DMS153 treated with DMSO at 0.1 percent for 48 hours (cell line): ENCODE measurements at regions not wholly inside any gene's neighbourhood (a gene's known extent, or its start where the extent isn't known, plus 50 kb on each side); places are given as distances from the start of the nearest gene placed in this dataset.
"Not testable (repeated sequence)": the region's sequence is repeated elsewhere in the genome, so short reads cannot be mapped to it uniquely, and the experiment has no call there.

Experiments
- DNase-seq: peaks from one replicate; lab custom pipeline; 2025; ENCODE audit not compliant: unreplicated experiment; lab: John Stamatoyannopoulos, UW

DNA sequence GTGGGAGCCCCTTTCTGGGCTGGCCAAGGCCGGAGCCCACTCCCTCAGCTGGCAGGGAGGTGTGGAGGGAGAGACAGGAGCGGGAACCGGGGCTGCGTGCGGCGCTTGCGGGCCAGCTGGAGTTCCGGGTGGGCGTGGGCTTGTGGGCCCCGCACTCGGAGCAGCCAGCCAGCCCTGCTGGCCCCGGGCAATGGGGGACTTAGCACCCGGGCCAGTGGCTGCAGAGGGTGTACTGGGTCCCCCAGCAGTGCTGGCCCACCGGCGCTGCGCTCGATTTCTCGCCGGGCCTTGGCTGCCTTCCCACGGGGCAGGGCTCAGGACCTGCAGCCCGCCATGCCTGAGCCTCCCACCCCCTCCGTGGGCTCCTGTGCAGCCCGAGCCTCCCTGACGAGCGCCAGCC lies 1082.5 kb downstream of the PCDH17 start:
- not testable (repeated sequence) for DNase-seq

DNA sequence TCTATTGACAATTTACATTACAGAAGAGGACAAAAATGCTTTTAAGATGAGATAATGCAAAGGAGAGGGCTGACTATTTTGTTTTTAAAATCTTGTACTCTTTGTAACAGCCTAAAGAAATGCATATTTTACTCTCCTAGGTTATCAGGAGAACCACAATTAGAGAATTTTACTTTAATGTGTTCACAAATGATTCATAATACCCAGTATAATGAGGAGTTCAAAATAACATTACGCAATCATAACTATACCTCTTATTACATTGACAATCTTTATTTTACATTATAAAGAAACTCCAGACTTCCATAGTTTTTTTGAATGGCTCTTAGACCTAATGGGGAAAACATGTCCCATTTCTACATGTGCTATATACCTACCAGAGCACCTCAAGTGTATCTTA lies 1089.7 kb downstream of the PCDH17 start:
- DNase-seq, result no peak

DNA sequence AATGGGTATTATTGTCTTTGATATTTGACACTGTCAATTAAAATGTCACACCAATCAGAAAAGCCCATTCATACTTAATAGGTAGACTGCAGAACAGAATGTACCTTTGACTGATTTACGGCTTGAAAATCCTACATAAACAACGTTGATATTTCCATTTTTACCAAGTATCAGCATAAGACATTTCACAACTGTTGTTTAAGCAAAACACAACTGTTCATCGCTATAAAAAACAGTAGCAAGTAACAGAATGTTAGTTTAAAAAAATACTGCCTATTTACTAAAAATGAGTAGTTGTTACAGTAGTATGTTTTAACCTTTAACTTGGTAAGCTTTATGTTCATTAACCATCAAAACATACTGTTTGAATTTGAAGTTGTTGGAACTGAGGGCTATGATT lies 1096.6 kb downstream of the PCDH17 start:
- no peak for DNase-seq

DNA sequence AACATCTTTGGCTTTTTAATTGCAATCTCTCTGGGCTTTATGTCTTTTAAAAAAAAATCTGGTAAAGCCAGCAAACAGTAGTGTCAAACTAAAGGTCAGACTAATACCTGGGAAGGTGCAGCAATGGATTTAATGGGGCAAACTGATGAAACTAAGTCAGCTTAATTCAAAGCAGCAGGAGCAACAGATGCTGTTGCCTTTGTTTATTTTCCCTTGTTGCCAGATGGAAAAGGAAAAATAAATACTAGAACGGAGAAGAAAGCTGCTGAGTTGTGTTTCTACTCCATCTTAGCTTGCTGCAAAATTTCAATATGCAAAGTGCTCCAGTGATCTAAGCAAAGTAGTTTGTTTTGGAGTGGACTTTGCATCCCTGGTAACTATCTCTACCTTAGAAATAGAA lies 1097.8 kb downstream of the PCDH17 start:
- DNase-seq, result no peak

DNA sequence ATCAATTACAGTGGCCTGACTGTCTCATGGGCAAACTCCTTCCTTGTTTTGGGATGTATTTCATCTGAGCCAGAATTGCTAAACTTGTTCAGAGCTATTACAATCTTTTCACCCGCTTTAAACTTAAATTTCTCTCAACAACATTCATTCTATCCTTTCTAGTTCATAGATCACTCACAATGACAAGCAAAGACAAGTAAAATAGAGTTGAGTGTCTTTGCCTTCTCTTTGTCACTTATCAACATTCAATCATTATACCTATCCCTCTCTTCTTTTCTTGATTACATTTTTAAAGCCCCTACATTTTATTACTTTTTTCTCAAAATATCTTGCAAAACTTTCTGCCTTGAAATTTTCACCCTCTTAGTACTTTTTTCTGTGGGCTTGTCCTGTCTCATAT lies 1113.1 kb downstream of the PCDH17 start:
- no peak for DNase-seq

DNA sequence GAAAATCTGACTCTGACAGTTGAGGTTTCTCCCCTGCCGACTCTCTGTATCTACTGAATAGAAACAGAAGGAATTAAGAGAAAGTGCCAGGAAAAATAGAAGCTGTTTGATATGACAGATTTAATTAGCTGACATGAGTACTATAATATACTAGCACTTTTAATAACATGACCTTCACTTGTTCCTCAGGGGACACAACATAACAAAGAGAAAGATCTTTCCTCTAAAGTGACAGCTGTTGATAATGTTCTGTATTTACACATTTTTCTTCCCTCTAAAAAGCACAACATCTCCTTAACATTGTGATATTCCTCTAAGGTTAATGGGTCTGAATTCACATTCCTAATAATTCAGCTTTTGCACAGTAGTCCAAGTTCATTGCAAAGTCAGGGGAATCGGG lies 1136.0 kb downstream of the PCDH17 start:
- no peak for DNase-seq

DNA sequence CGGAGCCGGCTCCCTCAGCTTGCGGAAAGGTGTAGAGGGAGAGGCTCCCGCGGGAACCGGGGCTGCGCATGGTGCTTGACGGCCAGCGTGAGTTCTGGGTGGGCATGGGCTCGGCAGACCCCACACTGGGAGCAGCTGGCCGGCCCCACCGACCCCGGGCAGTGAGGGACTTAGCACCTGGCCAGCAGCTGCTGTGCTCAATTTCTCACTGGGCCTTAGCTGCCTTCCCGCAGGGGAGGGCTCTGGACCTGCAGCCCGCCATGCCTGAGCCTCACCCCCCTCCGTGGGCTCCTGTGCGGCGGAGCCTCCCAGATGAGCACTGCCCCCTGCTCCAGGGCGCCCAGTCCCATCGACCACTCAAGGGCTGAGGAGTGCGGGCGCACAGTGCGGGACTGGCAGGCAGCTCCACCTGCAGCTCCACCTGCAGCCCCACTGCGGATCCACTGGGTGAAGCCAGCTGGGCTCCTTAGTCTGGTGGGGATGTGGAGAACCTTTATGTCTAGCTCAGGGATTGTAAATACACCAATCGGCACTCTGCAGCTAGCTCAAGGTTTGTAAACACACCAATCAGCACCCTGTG lies 1141.8 kb downstream of the PCDH17 start:
- DNase-seq, result no peak

DNA sequence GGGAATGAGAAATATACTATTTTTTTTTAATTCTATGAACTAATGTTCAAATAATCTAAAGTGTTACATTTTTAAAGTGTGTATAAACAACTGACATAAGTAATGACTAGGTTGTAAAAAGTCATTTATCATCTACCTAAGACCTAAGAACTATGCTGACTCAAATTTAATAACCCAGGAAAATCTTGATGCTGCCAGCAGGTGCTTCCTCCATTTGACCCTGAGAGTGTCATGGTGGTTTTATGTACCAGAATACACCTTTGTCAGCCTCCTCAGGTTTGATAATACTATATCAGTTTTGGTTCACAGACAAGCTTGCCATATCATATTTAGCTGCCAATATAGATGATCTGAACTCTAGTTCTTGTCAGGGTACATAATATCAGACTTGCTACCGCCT lies 1151.2 kb downstream of the PCDH17 start:
- no peak for DNase-seq

DNA sequence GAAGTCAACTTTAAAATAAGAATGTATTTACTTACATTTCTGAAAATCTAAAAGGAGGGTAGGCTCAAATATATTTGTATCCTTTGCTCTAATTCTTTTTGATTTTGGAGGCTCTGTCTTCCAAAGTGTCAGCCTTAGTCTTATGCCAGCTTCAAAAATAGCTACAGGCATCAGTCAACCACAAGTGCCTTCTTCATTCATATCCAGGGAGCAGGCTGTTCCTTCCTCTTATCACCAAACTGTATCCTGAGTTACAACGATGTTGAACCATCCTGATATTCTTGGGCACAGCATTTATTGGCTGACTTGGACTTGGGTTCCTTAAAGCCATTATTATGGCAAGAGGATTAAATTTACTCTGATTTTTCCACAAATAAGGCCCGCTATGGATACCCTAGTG lies 1161.3 kb downstream of the PCDH17 start:
- no peak for DNase-seq

DNA sequence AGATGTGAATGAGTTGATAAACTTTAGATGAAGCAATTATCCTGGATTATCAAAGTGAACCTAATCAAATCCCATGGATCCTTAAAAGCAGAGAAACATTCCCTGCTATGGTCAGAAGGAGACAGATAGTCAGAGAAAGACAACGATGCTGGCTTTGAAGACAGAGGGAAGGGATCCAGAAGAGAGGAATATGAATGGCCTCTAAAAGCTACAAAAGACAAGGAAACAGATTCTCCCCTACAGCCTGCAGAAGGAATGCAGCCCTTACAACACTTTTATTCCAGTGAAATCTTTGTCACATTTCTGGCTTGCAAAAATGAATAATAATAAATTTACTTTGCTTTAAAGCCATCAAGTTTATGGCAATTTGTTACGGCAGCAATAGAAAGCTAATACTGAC lies 1164.2 kb downstream of the PCDH17 start:
- no peak for DNase-seq

DNA sequence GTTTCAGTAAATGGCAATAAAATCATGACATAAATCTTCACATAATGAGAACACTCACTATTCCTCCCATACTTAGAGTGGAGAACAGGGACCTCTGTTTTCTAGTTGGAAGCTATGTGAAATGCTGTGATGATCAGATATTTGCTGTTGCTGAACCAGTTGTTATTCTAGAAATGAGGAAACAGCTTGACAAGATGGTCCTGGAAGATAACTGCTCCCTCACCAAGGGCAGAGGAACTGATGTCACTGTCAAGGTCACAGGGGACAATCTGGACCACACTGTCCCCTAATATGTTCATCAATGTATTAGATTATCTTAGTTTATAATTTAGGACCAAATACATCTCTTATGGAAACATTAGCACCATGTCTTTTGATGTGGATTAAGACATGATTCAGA lies 1173.3 kb downstream of the PCDH17 start:
- no peak for DNase-seq

DNA sequence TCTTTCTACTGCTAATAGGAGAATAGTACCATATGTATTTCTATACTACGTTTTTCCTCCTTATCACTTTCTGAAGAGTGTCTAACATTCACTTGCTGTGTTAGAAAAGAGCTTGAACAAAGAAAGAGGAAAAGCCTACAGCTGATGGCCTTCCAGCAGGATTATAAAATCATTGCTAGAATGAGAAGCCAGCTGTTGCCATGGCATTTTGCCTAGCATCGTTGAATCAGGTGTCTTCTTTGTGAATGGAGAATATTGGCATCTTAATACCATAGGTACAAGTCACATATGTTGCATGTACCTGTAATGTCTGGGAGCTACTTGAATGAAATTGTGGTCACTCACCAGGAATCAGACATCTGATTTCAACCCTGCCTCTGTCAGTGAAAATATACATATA lies 1174.9 kb downstream of the PCDH17 start:
- DNase-seq, result no peak

DNA sequence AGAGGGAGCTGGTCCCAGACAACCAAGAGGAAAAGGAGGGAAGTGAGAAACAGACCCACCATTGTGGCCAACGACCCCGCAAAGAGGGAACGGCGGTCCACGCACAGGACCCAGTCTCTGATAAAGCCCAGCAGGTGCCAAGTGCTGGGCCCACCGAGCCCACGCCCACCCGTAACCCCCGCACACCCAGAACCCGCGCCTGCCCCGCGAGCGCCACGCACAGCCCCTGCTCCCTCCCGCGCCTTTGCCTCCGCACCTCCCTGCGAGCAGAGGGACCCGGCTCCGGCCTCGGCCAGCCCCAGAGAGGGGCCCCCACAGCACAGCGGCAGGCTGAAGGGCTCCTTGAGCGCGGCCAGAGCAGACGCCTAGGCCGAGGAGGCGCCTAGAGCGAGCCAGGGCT lies 1192.2 kb downstream of the PCDH17 start:
- DNase-seq, result no peak

DNA sequence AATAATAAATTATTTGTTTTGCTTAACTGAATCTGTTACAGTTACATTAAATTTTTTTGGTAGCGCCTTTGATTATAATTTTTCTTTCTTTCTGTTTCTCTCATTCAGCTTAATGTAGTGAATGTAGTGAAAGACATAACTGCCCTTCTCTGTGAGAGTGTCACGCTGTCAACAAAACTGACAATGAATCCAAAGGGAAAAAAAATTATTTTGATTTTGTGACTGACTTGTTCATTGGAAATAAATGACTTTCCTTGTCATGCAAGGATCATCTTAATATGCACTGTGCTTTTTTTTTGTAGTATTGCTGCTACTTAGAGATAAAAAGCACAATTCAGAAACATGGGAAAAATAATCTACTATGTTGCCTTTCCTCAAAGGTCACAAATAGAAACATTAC lies 1196.4 kb downstream of the PCDH17 start:
- DNase-seq, result no peak

DNA sequence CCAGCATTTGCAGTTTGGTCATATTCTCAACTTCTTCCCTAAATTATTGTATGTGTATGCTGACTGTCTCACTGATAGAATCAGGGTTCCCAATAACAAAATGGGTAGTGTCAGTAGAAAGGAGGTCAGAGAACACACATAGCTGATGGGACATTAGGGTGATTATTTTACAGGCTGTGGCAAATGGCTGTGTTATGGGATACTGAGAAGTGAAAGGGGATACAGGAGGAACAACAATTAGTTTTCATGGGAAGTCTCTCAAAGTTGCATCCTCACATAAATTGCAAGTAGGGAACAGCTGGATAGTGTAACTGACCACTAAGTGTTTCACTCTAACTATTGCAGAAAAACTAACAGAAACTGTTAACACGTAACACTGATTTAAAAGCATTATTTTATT lies 1199.3 kb downstream of the PCDH17 start:
- no peak for DNase-seq

DNA sequence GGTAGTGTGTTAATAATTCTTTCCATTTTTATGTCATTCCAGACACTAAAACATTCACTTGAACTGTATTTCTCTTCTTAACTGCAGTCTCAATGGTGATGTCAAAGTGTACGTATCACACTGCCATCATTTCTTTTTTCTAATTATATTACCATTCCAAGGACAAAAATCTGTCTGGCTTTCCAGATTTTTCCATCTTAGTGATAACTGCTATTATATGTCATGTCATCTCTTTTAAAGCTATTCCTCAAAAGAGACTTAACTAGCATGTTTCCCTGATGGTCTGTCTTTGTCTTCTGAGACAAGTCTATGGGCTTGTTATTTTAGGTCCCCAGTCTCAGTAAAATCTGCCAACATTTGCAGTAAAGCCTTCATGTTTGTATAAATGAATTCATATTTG lies 1207.1 kb downstream of the PCDH17 start:
- no peak for DNase-seq

DNA sequence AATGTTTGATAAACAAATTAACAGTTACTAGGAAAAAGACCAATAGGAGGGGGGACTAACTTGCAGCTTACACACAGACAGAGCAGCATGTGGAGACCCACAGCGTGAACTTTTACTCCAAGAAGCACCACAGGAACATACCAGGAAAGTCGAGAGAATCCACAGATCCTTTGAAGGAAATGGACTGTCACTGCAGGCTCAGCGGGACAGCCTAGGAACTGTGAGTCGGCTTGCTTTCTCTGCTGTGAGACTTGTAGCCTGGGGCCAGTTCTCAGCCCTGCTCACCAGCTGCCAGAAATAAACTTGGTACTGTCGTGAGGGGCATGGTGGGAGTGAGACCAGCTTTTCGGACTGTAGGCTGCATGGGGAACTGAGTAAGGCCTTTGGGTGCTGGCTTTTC lies 1211.5 kb downstream of the PCDH17 start:
- DNase-seq, result no peak

DNA sequence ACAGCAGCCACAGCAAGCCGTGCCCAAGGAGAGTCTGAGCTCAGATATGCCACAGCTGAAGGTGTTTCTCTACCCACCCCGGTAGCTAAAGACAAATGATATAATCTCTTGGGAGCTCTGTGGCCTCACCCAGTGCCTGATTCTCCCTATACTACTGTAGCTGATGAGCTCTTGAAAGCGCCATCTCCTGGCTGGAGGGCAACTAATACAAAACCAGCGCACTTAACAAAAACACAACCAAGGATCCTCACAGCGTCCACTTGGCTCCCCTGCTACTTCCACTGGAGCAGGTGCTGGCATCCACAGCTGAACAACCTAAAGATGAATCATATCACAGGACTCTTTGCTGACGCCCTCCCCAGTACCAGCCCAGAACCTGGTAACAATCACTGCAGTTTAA lies 1212.0 kb downstream of the PCDH17 start:
- DNase-seq, result no peak

DNA sequence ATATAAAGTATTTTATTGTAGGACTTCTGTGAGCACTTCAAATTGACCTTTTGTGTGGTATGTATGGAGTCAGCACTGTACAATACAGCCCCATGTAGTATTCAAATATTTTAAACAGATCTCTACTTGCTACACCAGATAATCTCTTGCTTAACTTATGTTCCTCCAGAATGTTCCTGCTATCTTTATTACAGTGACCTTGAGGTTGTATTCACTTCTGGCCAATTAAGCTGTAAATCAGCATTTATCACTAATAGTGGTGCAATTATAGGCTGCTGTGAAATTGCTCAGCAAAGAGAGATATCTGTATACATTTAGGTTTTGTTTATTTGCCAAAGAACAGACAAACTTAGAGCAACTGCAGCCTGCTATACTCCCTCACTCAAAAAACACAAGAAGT lies 1218.6 kb downstream of the PCDH17 start:
- no peak for DNase-seq

DNA sequence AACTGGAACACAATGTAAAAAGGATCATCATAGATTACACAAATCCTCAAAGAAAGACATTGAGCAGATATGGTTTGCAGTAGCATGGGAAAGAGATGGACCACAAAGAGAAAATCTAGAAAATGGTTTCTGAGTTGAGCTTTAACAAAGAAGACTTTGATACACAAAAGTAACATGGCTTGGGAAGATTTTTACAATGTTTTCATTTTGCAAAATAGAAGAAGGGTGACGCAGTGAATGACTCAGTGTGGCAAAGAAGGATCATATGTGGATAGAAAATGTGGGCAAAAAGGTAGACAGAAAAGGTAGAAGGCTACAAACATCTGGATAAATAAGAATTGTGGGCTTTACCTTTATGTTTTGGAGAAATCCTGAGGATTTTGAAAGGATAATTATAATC lies 1220.5 kb downstream of the PCDH17 start:
- no peak for DNase-seq

DNA sequence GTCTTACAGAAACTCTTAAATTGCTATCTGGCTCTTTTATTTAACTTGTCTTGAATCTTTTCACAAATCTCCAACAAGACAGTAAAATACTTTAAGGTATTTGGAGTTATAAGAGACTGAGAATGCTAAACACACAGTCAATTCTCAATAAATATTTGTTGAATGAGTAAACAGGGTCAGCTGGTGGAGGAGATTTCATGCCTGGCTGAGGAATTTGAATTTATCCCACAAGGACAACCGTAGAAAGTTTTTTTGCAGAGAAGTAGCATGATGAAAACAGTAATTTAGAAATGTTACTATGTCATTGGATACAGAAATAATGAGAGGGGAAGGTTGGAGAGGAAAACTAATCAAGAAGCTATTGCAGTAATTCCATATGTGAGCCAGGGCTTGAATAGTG lies 1223.7 kb downstream of the PCDH17 start:
- no peak for DNase-seq

DNA sequence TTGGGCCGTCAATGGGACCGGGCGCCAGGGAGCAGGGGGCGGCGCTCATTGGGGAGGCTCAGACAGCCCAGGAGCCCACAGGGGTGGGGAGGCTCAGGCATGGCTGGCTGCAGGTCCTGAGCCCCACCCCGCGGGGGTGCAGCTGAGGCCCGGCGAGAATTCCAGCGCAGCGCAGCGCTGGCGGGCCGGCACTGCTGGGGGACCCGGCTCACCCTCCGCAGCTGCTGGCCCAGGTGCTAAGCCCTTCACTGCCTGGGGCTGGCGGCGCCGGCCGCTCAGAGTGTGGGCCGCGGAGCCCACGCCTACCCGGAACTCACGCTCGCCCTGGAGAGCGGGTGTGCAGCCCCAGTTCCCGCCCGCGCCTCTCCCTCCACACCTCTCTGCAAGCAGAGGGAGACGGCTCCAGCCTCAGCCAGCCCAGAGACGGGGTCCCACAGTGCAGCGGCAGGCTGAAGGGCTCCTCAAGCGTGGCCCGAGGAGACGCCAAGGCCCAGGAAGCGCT lies 1227.4 kb downstream of the PCDH17 start:
- DNase-seq, result no peak

DNA sequence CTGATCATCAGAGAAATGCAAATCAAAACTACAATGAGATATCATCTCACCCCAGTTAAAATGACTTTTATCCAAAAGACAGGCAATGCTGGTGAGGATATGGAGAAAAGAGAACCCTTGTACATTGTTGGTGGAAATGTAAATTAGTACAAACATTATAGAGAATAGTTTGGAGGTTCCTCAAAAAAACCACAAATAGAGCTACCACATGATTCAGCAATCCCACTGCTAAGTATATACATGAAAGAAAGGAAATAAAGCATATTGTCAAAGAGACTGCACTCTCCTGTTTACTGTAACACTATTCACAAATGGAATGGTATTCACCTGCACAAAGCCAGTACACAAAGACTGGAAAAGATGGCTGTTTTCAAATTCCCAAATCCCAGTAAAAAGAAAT lies 1233.7 kb downstream of the PCDH17 start:
- DNase-seq, result no peak

DNA sequence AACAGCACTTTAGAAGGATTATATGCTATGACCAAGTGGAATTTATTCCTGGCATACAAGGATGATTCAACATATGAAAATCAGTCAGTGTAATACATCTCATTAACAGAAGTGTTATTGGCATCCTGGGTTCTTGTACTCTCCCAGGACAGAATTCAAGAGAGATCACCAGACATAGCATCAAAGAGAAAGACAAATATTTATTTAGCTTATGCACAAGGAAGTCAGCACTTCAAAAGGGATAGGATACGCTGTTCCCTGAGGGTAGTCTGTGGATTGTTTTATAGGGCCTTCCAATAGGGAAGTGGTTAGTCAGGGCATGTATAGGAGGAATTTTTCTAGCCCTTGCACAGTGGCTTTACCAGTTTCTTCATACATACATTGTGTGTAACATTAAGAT lies 1238.0 kb downstream of the PCDH17 start:
- no peak for DNase-seq
